K562 (cell line): ENCODE measurements at regions not wholly inside any gene's neighbourhood (a gene's known extent, or its start where the extent isn't known, plus 50 kb on each side); places are given as distances from the start of the nearest gene placed in this dataset.

ENCODE experiments used
- PCBP2 ChIP-seq: fragments of 200-400 bp; formaldehyde crosslinking; IDR thresholded peaks from 2 replicates; pipeline ENCODE4 v1.6.1; 2018; ENCODE audit warnings: low read length, low read depth, mild to moderate bottlenecking, moderate library complexity; ENCODE audit not compliant: poor library complexity, severe bottlenecking
- POU5F1 ChIP-seq: fragments of 150-350 bp; IDR thresholded peaks from 2 replicates; pipeline ENCODE4 v1.6.1; 2014; ENCODE audit warnings: borderline replicate concordance, low read length, low read depth, mild to moderate bottlenecking; ENCODE audit not compliant: partially characterized antibody
- SREBF1 ChIP-seq: fragments of 150-350 bp; IDR thresholded peaks from 2 replicates; pipeline ENCODE4 v1.6.1; 2014; ENCODE audit warnings: antibody characterized with exemption, low read depth, low read length, borderline replicate concordance
- TF ChIP-seq, protein P1 (sequence below): sonication (generic); formaldehyde crosslinking; IDR thresholded peaks from 2 replicates; pipeline ENCODE4 v1.8.1; 2023; ENCODE audit warnings: missing genetic modification reagents, mild to moderate bottlenecking, borderline replicate concordance

DNA sequence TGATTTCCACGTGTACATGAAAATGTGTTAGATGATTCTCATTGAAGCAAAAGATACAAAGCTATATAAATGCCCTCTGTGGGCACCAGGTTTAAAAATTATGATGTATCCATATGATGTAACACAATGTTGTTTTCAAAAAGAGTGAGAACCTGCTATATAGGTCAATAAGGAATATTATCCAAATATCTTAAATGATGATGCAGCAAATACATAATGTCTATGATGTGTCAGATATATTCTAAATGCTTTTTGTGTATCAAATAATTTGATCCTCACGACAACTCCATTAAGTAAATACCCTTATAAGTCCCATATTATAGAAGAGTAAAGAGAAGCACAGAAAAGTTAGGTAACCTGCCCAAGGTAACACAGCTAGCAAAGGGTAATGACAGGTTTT, 393.0 kb upstream of the DCN start:
- no peak for TF ChIP-seq SREBF1
- TF ChIP-seq, protein P1, sequence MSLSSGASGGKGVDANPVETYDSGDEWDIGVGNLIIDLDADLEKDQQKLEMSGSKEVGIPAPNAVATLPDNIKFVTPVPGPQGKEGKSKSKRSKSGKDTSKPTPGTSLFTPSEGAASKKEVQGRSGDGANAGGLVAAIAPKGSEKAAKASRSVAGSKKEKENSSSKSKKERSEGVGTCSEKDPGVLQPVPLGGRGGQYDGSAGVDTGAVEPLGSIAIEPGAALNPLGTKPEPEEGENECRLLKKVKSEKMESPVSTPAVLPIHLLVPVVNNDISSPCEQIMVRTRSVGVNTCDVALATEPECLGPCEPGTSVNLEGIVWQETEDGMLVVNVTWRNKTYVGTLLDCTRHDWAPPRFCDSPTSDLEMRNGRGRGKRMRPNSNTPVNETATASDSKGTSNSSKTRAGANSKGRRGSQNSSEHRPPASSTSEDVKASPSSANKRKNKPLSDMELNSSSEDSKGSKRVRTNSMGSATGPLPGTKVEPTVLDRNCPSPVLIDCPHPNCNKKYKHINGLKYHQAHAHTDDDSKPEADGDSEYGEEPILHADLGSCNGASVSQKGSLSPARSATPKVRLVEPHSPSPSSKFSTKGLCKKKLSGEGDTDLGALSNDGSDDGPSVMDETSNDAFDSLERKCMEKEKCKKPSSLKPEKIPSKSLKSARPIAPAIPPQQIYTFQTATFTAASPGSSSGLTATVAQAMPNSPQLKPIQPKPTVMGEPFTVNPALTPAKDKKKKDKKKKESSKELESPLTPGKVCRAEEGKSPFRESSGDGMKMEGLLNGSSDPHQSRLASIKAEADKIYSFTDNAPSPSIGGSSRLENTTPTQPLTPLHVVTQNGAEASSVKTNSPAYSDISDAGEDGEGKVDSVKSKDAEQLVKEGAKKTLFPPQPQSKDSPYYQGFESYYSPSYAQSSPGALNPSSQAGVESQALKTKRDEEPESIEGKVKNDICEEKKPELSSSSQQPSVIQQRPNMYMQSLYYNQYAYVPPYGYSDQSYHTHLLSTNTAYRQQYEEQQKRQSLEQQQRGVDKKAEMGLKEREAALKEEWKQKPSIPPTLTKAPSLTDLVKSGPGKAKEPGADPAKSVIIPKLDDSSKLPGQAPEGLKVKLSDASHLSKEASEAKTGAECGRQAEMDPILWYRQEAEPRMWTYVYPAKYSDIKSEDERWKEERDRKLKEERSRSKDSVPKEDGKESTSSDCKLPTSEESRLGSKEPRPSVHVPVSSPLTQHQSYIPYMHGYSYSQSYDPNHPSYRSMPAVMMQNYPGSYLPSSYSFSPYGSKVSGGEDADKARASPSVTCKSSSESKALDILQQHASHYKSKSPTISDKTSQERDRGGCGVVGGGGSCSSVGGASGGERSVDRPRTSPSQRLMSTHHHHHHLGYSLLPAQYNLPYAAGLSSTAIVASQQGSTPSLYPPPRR (CRISPR knock-in tag), result no peak
- no peak for TF ChIP-seq POU5F1
- no peak for TF ChIP-seq PCBP2
